ENCODE measurements at regions not wholly inside any gene's neighbourhood (a gene's known extent, or its start where the extent isn't known, plus 50 kb on each side); places are given as distances from the start of the nearest gene placed in this dataset.

DNA sequence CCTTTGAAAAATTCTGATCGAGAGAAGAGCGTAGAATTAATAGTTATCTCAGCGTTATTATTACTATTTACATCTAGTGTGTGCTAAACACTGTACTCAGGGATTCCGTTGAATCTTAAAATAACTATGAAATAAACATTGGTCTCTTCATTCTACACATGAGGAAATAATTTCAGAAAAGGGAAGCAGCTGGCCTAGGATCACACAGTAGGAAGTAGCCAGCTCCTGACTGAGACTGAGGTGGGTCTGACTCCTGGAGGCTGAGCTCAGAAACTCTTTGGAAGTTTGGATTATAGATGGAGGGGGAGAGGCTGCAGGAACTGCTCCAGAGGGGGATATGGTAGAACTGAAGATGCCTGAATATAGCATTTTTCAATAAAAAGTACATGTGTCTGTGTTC lies 183.9 kb upstream of the WDR11 start:
- TF ChIP-seq YY1 (IDR thresholded peaks at IDR 0.05; ENCODE audit: insufficient read depth, insufficient read length) (no peak), SUZ12 (IDR thresholded peaks at IDR 0.05; ENCODE audit: extremely low read depth, insufficient read depth, insufficient read length) (no peak), ZNF274 (IDR thresholded peaks at IDR 0.05; ENCODE audit: low read depth, low read length) (no peak)

Data from NT2/D1 (cell line).